ENCODE measurements at regions not wholly inside any gene's neighbourhood (a gene's known extent, or its start where the extent isn't known, plus 50 kb on each side); places are given as distances from the start of the nearest gene placed in this dataset.

DNA sequence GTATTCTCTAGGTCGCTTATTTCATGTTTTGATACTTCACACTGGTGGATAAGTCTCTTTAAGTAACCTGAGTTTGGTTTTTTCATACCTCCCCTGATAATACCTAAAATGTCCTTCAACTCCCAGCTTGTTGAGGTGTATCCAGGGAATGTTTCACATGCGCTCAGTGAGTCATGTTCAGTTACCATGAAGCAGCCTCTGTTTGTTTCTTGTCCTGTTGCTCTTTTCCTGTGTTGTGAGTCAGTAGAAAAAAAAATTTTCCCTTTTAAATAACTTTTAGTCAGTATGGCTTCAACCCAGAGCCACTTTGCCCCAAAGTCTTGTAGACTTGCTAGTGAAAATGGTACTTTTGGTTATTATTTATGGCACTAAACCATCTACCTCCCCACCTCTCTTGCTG, 278.4 kb upstream of the ZPLD1 start:
- DNase-seq (ENCODE audit: low read depth) = no peak

DNA sequence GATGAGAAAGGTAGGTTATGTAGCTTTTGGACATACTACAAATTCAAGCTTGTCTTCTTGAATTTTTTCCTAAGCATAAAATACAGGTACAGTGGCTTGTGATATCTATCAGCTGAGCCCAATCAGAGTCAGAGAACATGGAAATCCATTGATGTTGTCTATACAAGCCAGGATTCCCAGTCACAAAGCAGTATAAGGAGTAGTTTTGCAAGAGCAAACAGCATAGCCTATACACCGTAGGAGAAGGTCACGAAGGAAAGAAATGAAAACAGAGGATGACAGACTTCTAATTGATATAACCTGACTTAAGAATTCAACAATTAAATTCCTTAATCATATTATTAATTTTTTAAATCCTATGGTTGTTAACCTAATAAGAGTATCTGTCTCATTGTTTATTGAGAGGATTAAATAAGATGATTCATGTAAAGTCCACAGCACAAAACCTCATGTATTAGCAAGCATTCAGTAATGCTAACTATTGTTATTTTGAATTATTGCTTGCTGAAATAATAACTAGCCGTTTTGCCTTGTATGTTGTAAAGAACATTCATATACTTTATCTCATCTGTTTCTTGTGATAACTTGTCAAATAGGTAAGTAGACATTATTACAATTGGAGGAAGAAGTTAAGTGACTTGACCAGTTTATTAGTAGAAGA, 276.6 kb upstream of the ZPLD1 start:
- DNase-seq (ENCODE audit: low read depth) = no peak

DNA sequence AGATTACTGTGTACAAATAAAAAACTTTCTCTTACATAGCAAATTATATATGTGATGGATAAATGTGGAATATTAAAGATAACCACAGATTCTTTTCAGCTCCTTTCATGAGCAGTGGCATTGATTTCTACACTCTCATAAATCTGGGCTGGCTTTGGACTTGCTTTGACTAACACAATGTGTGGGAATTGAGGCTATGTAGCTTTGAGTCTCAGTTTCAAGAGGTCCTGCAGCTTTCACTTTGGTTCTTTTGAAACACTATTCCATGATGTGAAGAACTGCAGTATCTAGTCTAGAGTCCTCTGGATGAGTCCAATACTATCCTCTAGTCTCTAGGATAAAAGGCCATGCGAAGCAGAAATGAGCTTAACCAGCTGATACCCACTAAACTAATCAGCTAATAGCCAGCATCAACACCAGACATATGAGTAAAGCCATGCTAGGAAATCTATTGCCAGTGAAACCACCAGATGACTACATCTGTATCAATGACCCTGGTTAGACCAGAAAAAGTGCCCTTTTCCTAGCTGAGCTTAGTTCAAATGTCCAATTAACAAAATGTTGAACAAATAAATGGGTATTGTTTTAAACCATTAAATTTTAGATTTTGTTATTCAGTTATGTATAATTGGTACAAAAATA, 274.9 kb upstream of the ZPLD1 start:
- no peak for DNase-seq (ENCODE audit: low read depth)

DNA sequence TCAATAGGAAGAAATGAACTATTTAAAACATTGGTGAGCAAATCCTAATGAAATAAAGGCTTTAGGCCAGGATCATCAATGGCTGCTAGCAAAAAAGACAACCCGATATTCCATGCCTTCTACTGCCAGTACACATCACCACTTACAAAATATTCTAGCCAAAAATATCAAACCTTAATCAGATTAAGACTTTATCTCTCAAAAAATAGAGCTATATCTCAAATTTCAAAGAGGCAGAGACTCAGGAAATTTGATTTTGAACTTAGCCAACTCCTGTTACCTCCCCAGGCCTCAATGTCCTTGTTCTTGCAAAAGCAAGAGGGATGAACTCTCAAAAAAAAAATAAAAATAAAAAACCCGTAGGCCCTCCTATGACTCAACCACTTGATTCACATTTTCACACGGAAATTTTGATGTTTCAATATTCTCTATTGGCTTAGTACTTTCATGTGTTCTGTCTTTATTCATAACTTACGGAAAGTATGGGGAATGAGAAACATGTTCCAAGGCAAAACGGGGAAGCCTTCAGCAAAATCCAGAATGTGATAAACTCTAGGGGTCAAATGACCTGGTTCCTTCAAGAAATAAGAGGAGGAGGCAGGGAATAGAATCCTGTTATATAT, 273.3 kb upstream of the ZPLD1 start:
- no peak for DNase-seq (ENCODE audit: low read depth)

DNA sequence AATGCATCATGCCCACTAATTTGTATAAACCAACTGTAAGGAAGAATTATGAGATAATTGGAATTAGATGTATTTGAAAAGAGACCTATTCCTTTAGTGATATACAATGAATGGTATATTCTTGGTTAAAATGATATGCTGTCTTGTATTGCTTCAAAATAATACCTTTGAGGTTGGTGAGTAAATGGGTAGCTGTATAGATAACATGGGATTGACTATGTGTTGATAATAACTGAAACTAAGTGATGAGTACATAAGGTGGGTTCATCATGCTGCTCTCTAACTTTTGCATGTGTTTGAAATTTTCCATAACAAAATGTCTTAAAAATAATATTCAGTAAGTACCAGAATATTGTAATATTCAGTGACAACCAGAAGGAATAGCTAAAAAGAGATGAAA, 272.6 kb upstream of the ZPLD1 start:
- DNase-seq (ENCODE audit: low read depth) = no peak

DNA sequence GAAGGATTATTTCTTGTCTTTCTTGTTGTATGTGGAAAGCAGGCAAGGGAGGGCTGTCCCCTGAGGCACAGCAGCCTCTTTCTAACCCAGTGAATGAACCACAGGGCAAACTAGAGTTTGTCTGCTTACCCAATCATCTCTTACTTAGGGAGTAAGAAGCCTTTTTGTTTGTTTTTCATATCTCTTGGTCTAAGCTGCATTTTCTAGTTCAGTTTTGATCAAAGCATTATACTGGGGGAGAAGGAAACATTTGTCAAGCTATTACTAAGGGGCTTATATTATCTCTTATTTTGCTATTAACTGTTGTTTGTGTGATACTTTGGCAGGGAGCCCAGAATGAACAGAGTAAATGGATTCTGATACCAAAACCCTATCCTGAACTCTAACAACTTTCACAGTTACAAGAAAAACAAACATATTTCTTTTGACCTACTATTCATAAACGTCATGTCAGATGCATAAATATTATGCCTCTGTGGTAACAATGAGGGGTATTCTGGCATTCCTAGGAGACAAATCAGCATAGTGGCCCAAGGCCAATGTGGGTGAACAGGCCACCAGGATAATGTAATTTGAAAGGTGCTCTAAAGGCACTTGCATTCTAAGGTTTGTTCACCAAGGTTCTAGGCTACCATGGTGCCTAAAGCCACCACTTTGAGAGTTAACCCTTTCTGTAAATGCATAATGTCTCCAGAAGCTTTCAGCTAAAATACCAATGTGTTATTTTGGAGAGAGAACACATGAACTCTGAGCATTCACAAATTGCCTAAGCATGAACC, 271.6 kb upstream of the ZPLD1 start:
- DNase-seq (ENCODE audit: low read depth) = no peak

DNA sequence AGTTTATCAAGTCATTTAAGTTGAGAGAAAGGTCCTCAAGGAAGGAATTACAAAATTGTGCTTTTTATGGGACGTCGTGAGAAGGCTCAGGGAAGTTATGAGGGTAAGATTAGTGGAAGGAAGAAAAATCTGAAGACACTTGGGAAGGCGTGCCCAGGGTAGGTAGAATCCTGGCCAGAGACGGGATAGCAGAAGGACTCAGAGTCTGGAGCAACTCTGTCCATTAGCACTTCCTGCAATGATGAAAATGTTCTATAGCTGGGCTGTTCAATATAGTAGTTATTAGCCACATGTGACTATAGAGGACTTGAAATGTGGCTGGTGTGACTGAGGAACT, 271.0 kb upstream of the ZPLD1 start:
- no peak for DNase-seq (ENCODE audit: low read depth)

DNA sequence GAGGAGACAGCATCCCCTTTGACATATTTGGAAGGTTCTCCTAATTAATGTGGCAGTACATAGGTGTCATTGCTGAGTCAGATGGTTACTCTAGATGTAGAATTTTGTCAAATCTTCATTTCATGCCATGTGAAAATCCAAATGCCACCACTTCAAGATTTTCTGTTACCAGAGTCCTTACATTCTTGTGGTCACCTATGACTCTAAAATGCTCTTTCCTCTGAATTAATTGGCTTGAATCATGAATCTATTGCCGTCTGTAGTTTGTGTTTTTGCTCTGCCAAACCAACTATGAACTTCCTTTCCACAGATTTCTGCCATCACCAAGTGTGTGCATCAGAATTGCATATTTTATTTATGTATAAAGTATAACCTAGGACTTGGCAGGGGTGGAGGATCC, 269.4 kb upstream of the ZPLD1 start:
- no peak for DNase-seq (ENCODE audit: low read depth)

DNA sequence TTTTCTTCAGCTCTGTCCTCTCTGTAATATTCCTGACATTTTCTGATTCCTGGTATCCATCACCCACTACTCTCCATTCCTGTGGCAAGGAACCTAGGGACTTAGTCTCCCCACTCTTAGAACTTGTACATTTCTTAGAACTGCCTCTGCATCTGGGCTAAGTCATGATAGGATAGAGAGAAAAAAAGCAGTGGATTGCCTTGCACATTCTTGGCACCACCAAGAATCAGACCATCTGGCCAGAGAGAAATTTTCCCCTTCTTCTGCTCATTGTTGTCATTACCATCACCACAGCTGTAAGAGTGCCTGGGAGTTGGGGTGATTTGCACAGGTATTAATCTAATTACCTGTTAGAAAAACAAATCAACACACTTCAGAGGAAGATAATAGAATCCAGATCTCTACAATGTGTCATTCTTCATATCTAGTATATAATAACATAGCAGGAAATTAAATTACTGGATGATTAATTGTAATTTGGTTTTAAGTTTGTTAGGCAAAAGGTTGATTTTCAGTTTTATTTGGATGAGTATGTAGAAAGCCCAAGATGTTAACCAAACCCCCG, 264.8 kb upstream of the ZPLD1 start:
- no peak for DNase-seq (ENCODE audit: low read depth)

DNA sequence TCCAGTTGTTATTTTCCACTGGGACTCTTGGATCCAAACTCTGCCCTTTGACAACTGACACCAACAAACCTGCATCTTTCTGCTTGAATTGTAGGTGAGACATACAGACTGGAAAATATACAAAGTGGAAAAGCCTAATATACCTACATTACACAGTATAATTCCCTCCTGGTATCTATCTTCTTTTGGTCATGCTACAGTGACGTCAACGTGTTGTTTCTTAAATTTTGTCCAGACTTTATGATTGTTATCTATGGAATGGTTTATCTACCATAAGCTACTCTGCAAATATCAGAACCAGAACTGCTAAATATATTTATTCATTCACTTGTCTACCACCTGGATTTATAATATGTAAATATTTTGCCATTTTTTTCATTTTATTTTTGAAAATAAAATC, 264.3 kb upstream of the ZPLD1 start:
- DNase-seq (ENCODE audit: low read depth) = no peak

DNA sequence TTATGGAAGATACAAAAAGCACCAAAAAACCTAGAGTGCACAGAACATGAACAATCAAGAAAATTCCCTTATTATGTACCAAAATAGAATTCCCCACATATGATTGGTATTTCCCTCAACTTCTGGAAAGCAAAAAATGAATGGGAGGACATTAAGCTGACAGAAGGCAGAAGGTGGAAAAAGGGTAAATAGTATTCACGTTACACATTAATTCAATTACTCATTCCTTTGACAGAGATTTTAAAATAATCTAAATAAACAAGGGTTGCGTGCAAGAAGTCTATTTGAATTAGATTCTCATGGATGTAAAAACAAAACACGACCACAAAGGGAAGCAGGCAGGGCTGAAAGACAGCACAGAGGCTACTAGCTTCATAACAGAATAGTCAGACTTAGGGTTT, 260.5 kb upstream of the ZPLD1 start:
- no peak for DNase-seq (ENCODE audit: low read depth)

DNA sequence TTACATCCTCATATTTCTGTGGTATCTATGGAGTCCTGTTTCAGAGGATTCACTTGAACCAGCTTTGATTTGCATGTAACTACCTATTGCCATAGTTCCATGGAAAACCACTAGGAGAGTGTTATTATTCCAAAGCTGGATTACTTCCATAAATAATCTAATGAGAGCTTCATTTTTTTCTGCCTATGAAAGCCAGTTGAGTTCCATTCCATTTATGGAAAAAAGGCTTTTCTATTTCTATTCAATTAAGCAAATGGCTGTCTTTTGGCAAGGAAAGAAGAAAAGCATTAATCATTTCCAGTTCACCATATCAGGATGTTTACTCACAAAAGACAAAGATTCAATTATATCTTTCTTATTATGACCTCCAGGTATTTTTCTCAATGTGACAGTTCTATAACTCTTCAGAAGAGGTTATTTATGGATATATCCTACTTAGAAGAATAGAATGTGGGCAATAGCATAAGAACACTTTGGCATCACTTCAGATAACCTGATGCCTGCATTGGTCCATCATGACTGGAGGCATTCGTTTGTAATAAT, 259.9 kb upstream of the ZPLD1 start:
- no peak for DNase-seq (ENCODE audit: low read depth)

DNA sequence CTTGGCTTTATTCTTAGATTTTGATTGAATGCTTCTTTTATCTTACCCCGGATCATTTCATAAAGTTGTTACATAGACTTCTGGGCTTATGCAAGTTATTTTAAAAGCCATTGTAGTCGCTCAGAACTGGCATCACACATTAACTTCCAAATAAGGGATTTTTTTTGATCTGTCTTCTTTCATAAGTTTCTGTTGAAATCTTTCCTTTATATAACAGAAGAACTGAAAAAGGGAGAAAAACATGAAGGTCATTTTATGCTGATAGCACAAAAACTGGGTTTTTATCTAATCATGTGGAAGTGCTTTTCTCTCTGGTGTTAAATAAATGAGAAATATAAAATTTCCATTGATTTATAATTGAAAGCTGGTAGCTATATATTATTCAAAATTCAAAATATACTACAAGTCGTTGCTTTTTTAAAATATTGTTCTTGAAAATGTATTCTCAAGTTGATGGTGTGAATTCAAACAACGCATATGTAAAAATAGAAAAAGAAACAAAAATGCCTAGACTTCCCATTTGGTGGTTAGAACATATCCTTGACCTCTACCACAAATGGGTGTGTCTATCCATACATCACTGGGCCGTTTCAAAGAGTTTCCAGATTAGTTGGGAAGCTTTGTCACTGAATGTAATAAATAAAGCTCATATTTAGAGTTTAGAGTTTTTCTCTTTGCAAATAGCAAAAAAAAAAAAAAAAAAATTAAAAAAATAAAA, 258.3 kb upstream of the ZPLD1 start:
- DNase-seq (ENCODE audit: low read depth) = no peak

DNA sequence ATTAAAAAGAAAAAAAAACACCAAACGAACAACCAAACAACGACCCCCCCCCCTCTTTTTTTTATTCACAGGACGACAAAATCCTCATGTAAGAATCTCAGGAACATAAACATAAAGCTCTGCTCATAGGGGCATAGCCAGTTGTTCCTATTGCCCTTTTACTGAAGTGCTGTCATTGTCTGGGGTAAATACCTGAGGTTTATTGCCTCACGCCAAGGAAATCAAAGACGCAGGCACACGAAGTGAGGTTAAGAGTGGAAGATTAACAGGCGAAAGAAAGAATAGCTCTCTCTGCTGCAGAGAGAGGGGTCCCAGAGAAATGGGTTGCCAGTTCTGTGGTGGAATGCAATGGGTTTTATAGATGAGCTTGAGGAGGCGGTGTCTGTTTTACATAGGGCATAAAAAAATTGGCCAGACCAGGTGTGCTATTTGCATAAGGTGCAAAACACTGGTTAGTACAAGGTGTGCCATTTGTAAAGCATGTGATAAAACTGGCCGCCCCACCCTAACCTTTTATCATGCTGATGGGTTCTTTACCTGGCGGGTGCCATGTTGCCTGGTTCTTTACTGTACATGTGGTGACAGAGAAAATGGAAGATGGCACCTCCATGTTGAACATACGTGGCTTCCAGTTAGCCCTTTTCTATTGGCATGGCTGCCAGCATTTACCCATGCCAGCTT, 257.6 kb upstream of the ZPLD1 start:
- no peak for DNase-seq (ENCODE audit: low read depth)

DNA sequence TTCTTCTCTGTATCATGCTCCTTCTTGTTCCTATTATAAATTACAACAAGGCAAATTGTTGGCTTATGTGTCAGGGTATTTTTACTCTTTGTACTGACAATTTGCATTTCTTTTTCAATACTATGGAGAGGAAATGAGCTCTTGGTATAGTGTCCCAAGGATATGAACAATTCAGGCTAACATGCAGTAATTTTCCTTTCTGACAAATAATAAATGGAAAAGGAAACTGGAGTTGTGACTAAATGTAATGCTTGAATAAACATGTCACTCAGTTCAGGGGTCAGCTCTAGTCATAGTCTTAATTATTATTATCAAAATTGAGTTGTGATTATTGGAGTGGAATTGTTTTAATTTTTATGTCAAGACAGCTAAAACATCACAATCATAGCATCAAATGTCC, 256.0 kb upstream of the ZPLD1 start:
- DNase-seq (ENCODE audit: low read depth) = no peak

DNA sequence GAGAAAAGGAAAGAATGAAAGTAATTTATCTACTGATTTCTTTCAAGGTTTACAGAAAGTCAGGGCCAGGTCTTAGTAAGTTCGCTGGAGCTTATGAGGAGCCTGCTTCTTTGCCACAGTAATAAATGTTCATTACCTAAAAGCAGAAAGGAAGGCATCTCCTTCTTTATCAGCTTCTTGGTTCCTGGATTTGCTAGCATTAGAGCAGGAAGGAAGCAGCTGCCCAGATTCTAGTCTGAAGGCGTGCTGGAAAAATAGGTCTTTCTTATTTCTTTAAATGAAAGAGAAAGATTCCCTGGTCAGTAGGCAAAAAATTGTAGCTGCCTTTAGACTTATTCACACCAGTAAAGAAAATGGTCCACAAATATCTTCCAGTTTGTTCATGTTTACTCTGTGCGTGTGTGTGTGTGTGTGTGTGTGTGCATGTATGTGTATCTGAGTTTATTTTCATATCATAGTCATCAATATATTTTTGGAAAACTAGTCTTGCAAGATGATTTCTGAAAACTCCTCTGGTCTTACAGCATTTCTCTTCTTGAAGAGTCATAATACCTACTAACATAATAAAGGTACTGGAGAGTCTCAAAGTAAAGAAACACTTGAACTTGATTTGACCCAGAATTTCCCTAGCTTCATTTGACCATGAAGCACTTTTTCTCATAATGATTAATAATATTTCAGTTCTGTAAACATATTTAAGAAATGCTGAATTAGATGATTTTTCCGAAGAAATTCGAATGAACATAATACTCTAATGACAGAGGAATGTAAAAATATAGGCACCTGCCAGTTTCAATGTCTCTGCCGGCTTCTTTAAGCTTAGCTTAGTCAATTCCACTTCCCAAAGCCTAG, 255.3 kb upstream of the ZPLD1 start:
- no peak for DNase-seq (ENCODE audit: low read depth)

DNA sequence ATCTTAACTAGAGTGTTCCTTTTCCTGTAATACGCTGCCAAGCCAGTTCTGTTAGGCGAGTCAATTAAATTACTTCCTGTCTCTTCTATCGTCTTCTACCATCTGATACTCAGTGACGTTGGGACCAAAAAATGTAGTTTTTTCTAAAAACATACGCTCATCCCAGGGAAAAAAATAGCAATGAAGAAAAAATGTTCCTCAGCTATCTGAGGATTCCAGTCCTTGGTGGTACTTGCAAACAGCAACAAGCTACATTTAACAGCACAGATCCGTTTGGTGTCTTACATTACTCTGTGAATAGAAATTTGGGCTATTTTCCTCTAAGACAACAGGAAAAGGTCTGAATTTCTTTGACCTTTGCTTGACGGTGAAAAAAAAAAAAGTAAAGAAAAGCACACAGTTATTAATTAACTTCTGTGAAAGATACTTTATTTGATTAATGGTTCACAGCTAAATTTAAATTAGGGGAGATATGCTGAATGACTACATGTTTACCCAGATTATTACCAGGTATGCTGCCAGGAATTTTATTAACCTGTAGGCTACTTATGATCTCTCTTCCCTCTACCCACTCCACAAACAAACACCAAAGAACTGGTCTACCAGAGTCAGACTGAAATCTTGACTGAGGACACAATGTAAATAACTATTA, 254.4 kb upstream of the ZPLD1 start:
- no peak for DNase-seq (ENCODE audit: low read depth)

DNA sequence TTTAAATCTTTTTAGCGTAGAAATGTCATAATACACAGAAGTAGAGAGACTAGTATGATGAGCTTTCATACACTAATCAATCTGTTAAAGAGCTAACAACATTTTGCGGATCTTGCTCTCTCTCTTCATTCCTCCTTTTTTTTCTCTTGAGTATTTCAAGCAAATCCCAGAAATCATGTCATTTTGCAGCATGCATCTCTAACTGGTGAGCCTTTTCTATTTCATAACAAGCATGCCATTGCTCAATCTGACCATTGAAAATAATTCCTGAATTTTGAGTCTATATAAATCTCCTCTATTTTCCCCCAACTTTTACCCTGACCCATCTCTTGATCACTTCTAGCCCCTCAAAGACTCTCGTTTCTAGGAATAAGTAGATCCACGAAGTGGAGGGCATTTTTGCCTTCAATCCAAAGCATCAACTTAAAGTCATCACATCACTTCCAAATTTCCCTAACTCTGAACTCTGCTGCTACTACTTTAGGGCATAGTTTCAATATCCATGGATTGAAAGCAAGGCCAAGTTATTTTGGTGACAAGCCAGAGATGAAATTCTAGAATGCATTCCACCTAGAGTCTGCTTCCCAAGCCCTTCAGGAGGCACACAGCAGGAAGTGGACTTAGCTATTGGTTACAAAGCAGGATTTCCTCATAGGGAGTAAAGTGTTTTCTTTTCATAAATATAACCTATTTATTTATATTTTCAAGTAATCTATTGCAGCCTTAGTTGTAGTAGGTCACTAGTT, 253.5 kb upstream of the ZPLD1 start:
- DNase-seq (ENCODE audit: low read depth) = no peak

DNA sequence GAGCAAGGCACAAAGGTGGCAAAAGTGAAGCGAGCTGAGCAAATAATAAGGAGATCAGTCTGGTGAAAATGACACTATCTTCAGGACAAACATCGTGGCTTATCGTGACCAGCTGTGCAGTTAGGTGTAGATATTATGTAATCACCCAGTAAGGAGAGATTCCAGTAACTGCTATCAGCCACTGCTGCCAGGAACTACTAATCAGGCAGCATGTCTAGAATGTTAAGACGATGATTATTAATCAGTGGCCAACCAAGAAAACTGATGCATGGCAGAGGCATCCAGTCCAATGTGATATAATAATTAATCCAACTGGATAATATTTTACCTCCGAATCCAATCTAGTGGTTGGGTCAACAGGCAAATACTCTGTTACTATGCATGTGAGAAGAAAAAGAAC, 252.7 kb upstream of the ZPLD1 start:
- no peak for DNase-seq (ENCODE audit: low read depth)

Data from stimulated activated CD8-positive, alpha-beta memory T cell treated with anti-CD3 and anti-CD28 coated beads, Interleukin-12 subunit alpha, Interleukin-12 subunit beta, amount 100 ng/mL, for 4 hours (primary cell).